ENCODE measurements at regions not wholly inside any gene's neighbourhood (a gene's known extent, or its start where the extent isn't known, plus 50 kb on each side); places are given as distances from the start of the nearest gene placed in this dataset.

DNA sequence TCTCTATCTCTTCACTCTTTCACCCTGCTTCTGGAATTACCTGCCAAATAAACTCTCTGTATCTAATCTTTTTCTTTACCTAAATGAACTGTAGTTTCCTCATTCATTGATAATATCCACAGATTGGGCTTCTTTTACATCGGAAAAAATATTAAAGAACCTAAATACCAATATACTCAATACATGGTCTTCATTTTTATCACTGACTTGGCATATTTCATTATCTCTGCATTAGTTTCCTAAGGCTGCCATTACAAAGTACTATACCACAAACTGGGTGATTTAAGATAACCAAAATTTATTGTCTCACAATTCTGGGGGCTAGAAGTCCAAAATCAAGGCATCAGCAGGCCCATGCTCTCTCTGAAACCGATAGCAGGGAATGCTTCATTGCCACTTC is 411.9 kb upstream of the SPTLC3 start:
- TF ChIP-seq, protein P1, sequence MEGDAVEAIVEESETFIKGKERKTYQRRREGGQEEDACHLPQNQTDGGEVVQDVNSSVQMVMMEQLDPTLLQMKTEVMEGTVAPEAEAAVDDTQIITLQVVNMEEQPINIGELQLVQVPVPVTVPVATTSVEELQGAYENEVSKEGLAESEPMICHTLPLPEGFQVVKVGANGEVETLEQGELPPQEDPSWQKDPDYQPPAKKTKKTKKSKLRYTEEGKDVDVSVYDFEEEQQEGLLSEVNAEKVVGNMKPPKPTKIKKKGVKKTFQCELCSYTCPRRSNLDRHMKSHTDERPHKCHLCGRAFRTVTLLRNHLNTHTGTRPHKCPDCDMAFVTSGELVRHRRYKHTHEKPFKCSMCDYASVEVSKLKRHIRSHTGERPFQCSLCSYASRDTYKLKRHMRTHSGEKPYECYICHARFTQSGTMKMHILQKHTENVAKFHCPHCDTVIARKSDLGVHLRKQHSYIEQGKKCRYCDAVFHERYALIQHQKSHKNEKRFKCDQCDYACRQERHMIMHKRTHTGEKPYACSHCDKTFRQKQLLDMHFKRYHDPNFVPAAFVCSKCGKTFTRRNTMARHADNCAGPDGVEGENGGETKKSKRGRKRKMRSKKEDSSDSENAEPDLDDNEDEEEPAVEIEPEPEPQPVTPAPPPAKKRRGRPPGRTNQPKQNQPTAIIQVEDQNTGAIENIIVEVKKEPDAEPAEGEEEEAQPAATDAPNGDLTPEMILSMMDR (IDR thresholded peaks at IDR 0.05; ENCODE audit: extremely low read depth, missing control alignments): no peak
- DNase-seq (ENCODE audit: low spot score): no peak

DNA sequence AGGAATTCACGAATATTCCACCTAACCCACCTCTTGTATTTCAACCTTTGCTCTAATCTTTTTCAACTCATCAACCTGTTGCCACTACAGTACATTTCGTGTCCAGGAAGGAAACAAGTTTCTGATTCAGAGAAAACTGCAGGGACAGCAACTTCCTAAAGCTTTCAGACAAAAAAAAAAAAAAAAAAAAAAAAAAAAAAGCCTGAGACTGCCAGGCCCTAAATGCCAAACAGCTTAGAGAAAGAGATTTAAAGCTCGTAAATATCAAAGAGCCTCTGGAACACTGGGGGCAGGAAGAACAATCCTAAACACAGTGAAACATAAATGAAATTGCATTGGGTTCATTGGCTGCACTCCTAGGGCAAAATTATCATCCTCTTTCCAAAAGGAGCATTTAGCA is 411.2 kb upstream of the SPTLC3 start:
- no peak for DNase-seq (ENCODE audit: low spot score)
- TF ChIP-seq, protein P1 (IDR thresholded peaks at IDR 0.05; ENCODE audit: extremely low read depth, missing control alignments): no peak

DNA sequence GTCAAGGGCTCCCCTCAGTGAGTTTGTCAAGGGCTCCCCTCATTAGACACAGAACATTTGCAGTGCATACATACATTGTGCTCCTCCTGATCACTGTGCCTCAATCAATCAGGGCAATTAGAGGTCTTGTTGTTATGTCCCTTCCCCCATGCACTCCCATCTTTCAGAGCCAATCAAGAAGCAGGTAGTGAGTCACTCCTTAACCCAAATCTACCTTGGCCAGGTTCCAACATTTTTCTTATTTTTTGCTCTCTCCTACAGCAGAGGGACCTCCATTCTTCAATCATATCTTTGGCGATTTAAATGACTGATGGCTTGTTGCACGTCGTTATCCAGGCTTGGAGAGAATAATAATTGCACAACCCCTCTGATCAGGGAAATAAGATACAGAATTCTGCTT is 409.9 kb upstream of the SPTLC3 start:
- TF ChIP-seq, protein P1 (IDR thresholded peaks at IDR 0.05; ENCODE audit: extremely low read depth, missing control alignments): no peak
- DNase-seq (ENCODE audit: low spot score): no peak

DNA sequence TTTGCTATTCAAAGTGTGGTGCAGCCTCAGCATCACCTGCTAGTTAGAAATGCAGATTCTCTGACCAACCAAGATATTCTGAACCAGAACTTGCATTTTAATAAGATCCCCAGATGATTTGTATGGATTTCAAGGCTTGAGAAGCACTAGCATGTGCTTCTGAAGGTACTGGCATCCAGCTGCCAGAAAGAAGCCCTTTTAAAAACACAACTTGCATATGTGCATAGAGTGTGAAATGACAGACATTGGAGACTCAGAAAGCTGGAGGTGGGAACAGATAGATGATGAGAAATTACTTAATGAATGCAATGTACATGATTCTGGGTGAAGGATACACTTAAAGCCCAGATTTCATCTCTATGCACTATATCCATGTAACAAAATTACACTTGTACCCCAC is 409.3 kb upstream of the SPTLC3 start:
- DNase-seq (ENCODE audit: low spot score): no peak
- TF ChIP-seq, protein P1 (IDR thresholded peaks at IDR 0.05; ENCODE audit: extremely low read depth, missing control alignments): no peak

DNA sequence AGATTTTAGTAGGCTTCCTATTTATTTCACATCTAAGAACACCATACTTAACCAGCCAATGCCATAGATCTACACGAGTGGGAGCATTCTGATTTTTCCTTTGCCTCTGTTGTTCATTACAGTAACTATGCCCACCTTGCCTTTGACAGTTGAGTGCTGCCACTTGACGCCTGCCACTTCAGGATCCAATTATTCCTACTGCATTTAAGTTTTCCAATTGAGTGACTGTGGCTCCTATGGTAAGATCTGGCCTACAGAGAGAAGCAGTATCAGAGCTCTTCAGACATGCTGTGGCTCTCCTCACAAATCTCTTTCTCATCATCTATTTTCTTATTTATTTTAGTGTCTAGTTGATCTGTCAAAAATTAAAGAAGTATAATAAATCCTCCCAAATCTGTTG is 403.0 kb upstream of the SPTLC3 start:
- TF ChIP-seq, protein P1 (IDR thresholded peaks at IDR 0.05; ENCODE audit: extremely low read depth, missing control alignments): no peak
- DNase-seq (ENCODE audit: low spot score): no peak

DNA sequence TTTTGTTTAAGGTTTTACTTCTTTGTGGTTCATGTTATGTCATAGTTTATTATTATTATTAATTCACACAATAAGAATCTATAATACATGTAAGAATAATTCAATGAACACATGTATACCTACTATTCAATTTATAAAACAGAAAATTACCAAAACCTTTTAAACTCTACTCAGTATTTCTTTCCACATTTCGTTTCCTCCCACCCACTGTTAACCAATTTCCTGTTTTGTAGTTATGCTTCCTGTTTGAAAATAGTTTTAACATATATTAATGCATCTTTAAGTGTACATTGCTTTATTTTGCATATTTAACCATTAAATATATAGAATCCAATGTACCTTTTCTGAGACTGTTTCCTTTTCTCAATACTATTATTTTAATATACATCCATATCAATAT is 397.9 kb upstream of the SPTLC3 start:
- TF ChIP-seq, protein P1 (IDR thresholded peaks at IDR 0.05; ENCODE audit: extremely low read depth, missing control alignments): no peak
- DNase-seq (ENCODE audit: low spot score): no peak

DNA sequence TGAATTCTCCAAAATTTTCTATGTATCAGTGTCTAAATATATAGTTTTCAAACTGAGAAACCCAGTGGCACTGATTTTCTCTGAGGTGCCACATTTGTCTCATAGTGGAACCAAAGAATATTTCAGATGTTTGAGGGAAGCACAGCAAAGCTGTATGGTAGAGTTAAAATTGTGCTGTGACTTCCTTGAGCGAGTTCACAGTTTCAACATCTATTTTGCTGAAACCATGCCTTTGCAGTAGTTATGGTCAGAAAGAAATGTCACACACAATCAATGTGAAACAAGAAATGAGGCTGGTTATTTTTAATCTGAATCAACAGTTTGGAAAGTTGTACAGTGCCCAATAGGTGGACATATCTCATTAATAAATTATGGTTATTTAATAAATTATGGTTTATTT is 394.0 kb upstream of the SPTLC3 start:
- TF ChIP-seq, protein P1 (IDR thresholded peaks at IDR 0.05; ENCODE audit: extremely low read depth, missing control alignments): no peak
- DNase-seq (ENCODE audit: low spot score): no peak

All from GM20000 (cell line).